GM21576 (cell line): ENCODE measurements at regions not wholly inside any gene's neighbourhood (a gene's known extent, or its start where the extent isn't known, plus 50 kb on each side); places are given as distances from the start of the nearest gene placed in this dataset.
"Not testable (repeated sequence)": the region's sequence is repeated elsewhere in the genome, so short reads cannot be mapped to it uniquely, and the experiment has no call there.

ENCODE experiments used
- ATAC-seq: cut with Tn5 transposase; IDR thresholded peaks from one replicate; pipeline ENCODE4 v1.9.1; 2021; ENCODE audit warnings: mild to moderate bottlenecking, moderate library complexity; ENCODE audit not compliant: unreplicated experiment

GRCh38 chr6:19370831-19371230 is 466.3 kb upstream of the ID4 start:
- ATAC-seq = no peak

GRCh38 chr6:19375613-19376012 is 461.6 kb upstream of the ID4 start:
- ATAC-seq = no peak

- no peak for ATAC-seq
Observed at GRCh38 chr6:19377722-19378121, 459.4 kb upstream of the ID4 start.

- no peak for ATAC-seq
Observed at GRCh38 chr6:19380293-19380692, 456.9 kb upstream of the ID4 start.

GRCh38 chr6:19382676-19383075 is 454.5 kb upstream of the ID4 start:
- no peak for ATAC-seq

GRCh38 chr6:19391926-19392325 is 445.2 kb upstream of the ID4 start:
- no peak for ATAC-seq

GRCh38 chr6:19394051-19394450 is 443.1 kb upstream of the ID4 start:
- ATAC-seq = no peak

GRCh38 chr6:19394687-19395086 is 442.5 kb upstream of the ID4 start:
- no peak for ATAC-seq

GRCh38 chr6:19395316-19395715 is 441.9 kb upstream of the ID4 start:
- ATAC-seq = no peak

- no peak for ATAC-seq
Observed at GRCh38 chr6:19399406-19399805, 437.8 kb upstream of the ID4 start.

GRCh38 chr6:19404884-19405283 is 432.3 kb upstream of the ID4 start:
- not testable (repeated sequence) for ATAC-seq

- no peak for ATAC-seq
Observed at GRCh38 chr6:19408331-19408730, 428.8 kb upstream of the ID4 start.

GRCh38 chr6:19410481-19410880 is 426.7 kb upstream of the ID4 start:
- no peak for ATAC-seq

GRCh38 chr6:19413323-19413722 is 423.8 kb upstream of the ID4 start:
- no peak for ATAC-seq

- no peak for ATAC-seq
Observed at GRCh38 chr6:19415605-19416326, 421.4 kb upstream of the ID4 start.

GRCh38 chr6:19416811-19417210 is 420.4 kb upstream of the ID4 start:
- ATAC-seq = no peak

GRCh38 chr6:19417713-19418112 is 419.5 kb upstream of the ID4 start:
- ATAC-seq = no peak

- no peak for ATAC-seq
Observed at GRCh38 chr6:19424853-19425252, 412.3 kb upstream of the ID4 start.

GRCh38 chr6:19427548-19427947 is 409.6 kb upstream of the ID4 start:
- no peak for ATAC-seq

GRCh38 chr6:19432966-19433498 is 404.1 kb upstream of the ID4 start:
- no peak for ATAC-seq

- ATAC-seq = no peak
Observed at GRCh38 chr6:19434065-19434464, 403.1 kb upstream of the ID4 start.

- ATAC-seq = no peak
Observed at GRCh38 chr6:19435755-19436154, 401.4 kb upstream of the ID4 start.
